DND-41 (cell line): ENCODE measurements at regions not wholly inside any gene's neighbourhood (a gene's known extent, or its start where the extent isn't known, plus 50 kb on each side); places are given as distances from the start of the nearest gene placed in this dataset.

Source experiments
- ATAC-seq: fragments of 200-7000 bp; cut with Tn5 transposase; 3 replicates; pipeline ENCODE4 v1.9.1; 2021; ENCODE audit warnings: low read depth; ENCODE audit not compliant: insufficient read depth
- DNase-seq: peaks from one replicate; pipeline ENCODE4 v3.0.0-alpha.2; 2020
- H2AFZ ChIP-seq: 2 replicates; pipeline ENCODE4 v1.6.0; 2012; ENCODE audit warnings: low read depth, low read length
- H3K27ac ChIP-seq: 2 replicates; pipeline ENCODE4 v1.5.1; 2012; ENCODE audit warnings: low read length, inconsistent platforms
- H3K27me3 ChIP-seq: fragments of 200-600 bp; sonication (generic); 2 replicates; pipeline ENCODE4 v1.6.0; 2012; ENCODE audit warnings: low read length, mild to moderate bottlenecking, inconsistent platforms; ENCODE audit not compliant: insufficient read depth, poor library complexity
- H3K36me3 ChIP-seq: 2 replicates; pipeline ENCODE4 v1.5.1; 2012; ENCODE audit warnings: low read length, inconsistent platforms; ENCODE audit not compliant: insufficient read depth
- H3K4me1 ChIP-seq: 2 replicates; pipeline ENCODE4 v1.5.1; 2012; ENCODE audit warnings: mild to moderate bottlenecking, low read length; ENCODE audit not compliant: insufficient read depth
- H3K4me2 ChIP-seq: 2 replicates; pipeline ENCODE4 v1.6.0; 2012; ENCODE audit warnings: mild to moderate bottlenecking, moderate library complexity, low read length, inconsistent platforms; ENCODE audit not compliant: insufficient read depth
- H3K4me3 ChIP-seq, 2 experiments: fragments of 200-600 bp in 1 of 2; shearing (Covaris generic) in 1 of 2; 2 replicates each; pipeline ENCODE4 v1.5.1; 2012 to 2016; ENCODE audit warnings: inconsistent platforms in 2 of 2, low read length in 2 of 2, mild to moderate bottlenecking in 2 of 2, low read depth in 1 of 2, moderate library complexity in 1 of 2
- H3K79me2 ChIP-seq: 2 replicates; pipeline ENCODE4 v1.6.0; 2012; ENCODE audit warnings: low read length, inconsistent platforms; ENCODE audit not compliant: insufficient read depth
- H3K9ac ChIP-seq: 2 replicates; pipeline ENCODE4 v1.6.0; 2012; ENCODE audit warnings: low read depth, mild to moderate bottlenecking, inconsistent platforms, low read length, moderate library complexity
- H3K9me3 ChIP-seq: 2 replicates; pipeline ENCODE4 v1.5.1; 2012; ENCODE audit warnings: low read length, moderate library complexity, mild to moderate bottlenecking, inconsistent platforms; ENCODE audit not compliant: insufficient read depth, severe bottlenecking
- H4K20me1 ChIP-seq: 2 replicates; pipeline ENCODE4 v1.6.0; 2012; ENCODE audit warnings: low read length; ENCODE audit not compliant: insufficient read depth
- EZH2 ChIP-seq: IDR thresholded peaks from 3 replicates; pipeline ENCODE4 v1.6.1; 2012; ENCODE audit warnings: borderline replicate concordance, low read depth, mild to moderate bottlenecking, moderate library complexity, low read length, inconsistent platforms; ENCODE audit not compliant: severe bottlenecking
- TF ChIP-seq, protein P1 (sequence below): IDR thresholded peaks from 2 replicates; pipeline ENCODE4 v1.5.1; 2012; ENCODE audit warnings: borderline replicate concordance, low read length, moderate library complexity, mild to moderate bottlenecking; ENCODE audit not compliant: poor library complexity, severe bottlenecking; ENCODE audit errors: extremely low read depth

DNA sequence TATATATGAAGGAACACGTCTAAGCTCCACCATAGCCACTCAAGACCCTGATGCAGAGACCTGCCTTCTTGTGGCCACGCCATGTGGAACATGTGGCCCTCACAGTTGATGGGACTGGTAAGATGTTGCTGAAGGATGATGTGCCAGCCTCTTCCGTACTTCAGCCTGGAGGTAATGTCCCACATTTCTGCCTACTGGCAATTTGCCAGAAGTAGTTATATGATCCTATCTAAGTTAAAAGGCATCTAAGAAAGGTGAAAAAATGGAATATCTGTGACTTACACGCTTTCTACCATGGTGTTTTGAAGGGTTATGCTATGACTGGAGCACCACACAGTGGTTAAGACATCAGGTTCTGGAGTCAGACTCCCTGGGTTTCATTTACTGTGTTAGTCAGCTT, 948.7 kb upstream of the GHITM start:
- Histone ChIP-seq H3K9ac (no peak overlapping the region), H3K27me3 (no peaks in the 10 kb centered on the region), H3K27ac (no peak overlapping the region), H3K4me3 (no peak overlapping the region), H4K20me1 (no peaks in the 10 kb centered on the region), H3K4me2 (no peak overlapping the region), H3K79me2 (no peaks in the 10 kb centered on the region), H3K9me3 (no peaks in the 10 kb centered on the region), H3K4me1 (no peaks in the 10 kb centered on the region), H3K36me3 (no peaks in the 10 kb centered on the region), H2AFZ (no peak overlapping the region)
- no peak for ATAC-seq
- TF ChIP-seq EZH2, result no peak
- TF ChIP-seq, protein P1, sequence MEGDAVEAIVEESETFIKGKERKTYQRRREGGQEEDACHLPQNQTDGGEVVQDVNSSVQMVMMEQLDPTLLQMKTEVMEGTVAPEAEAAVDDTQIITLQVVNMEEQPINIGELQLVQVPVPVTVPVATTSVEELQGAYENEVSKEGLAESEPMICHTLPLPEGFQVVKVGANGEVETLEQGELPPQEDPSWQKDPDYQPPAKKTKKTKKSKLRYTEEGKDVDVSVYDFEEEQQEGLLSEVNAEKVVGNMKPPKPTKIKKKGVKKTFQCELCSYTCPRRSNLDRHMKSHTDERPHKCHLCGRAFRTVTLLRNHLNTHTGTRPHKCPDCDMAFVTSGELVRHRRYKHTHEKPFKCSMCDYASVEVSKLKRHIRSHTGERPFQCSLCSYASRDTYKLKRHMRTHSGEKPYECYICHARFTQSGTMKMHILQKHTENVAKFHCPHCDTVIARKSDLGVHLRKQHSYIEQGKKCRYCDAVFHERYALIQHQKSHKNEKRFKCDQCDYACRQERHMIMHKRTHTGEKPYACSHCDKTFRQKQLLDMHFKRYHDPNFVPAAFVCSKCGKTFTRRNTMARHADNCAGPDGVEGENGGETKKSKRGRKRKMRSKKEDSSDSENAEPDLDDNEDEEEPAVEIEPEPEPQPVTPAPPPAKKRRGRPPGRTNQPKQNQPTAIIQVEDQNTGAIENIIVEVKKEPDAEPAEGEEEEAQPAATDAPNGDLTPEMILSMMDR, result no peak
- no peak for DNase-seq

DNA sequence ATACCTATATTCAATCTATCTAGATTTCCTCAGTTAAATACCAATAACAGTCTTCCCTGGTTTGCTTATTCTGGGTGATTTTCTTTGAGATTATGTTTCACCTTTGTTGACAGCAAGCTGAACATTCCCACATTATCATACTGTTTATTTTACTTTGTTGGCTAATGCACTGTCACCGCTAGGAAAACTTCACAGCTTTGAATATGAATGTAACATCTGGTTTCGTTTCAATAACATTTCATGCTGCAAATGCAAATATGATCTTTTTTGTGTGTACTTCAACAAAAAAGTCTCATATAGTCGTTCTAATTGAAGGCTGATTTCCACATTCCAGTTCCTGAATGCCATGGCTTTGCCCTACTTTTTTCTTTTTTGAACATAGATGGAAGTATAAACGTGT, 946.3 kb upstream of the GHITM start:
- Histone ChIP-seq H3K4me2 (no peak overlapping the region), H3K27ac (no peak overlapping the region), H3K27me3 (no peaks in the 10 kb centered on the region), H3K36me3 (no peaks in the 10 kb centered on the region), H3K9me3 (no peaks in the 10 kb centered on the region), H3K9ac (no peak overlapping the region), H4K20me1 (no peaks in the 10 kb centered on the region), H2AFZ (no peak overlapping the region), H3K4me3 (no peak overlapping the region), H3K4me1 (no peaks in the 10 kb centered on the region), H3K79me2 (no peaks in the 10 kb centered on the region)
- no peak for ATAC-seq
- no peak for DNase-seq
- TF ChIP-seq, protein P1, result no peak
- TF ChIP-seq EZH2, result no peak

DNA sequence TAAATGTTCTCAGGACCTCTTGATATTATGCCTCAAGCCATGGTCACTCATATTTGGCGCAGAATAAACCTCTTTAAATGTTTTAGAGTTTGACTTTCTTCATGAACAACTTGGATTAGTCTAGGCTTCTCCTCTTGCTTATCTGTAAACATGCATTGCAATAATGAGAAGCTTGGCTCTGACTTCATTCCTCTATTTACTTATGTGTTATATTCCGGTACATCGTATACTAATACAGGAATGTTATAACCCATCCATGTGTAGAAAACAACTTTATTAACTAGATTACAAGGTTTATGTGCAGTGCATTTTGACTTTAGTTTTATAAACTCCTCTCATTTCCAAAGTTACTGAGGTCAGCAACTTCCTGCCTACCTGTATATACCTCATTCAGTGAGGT, 944.3 kb upstream of the GHITM start:
- no peaks in the 10 kb centered on the region for H3K79me2 ChIP-seq
- no peak overlapping the region for H2AFZ ChIP-seq
- no peaks in the 10 kb centered on the region for H3K4me1 ChIP-seq
- H3K4me2 ChIP-seq, result no peak overlapping the region
- TF ChIP-seq, protein P1, result no peak
- no peak for TF ChIP-seq EZH2
- H3K27ac ChIP-seq, result no peak overlapping the region
- no peak overlapping the region for H3K9ac ChIP-seq
- DNase-seq (no peak), ATAC-seq (no peak)
- H3K9me3 ChIP-seq, result no peaks in the 10 kb centered on the region
- H3K4me3 ChIP-seq, result no peak overlapping the region
- no peaks in the 10 kb centered on the region for H3K27me3 ChIP-seq
- no peaks in the 10 kb centered on the region for H3K36me3 ChIP-seq
- H4K20me1 ChIP-seq, result no peaks in the 10 kb centered on the region

DNA sequence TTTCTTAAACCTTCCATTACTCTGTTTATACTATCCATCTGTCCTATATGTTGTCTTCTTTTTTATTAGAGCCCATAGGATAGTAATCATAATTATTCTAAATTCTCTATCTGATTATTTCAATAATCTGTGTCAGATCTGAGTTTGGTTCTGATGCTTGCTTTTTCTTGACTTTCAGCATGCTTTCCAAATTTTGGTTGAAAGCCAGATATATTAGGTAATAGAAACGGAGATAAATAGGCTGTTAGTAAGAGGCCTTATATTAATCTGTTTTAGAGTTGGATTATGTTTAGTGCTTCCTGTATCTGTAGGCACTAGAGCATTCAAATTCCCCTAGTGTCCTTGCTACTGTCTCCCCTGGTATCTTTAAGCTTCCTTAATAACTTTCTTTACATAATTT, 939.9 kb upstream of the GHITM start:
- Histone ChIP-seq H4K20me1 (no peaks in the 10 kb centered on the region), H2AFZ (no peak overlapping the region), H3K4me3 (no peak overlapping the region), H3K9me3 (no peaks in the 10 kb centered on the region), H3K27ac (no peak overlapping the region), H3K4me1 (no peaks in the 10 kb centered on the region), H3K4me2 (no peak overlapping the region), H3K36me3 (no peaks in the 10 kb centered on the region), H3K79me2 (no peaks in the 10 kb centered on the region), H3K27me3 (no peaks in the 10 kb centered on the region), H3K9ac (no peak overlapping the region)
- ATAC-seq (no peak), DNase-seq (no peak)
- TF ChIP-seq, protein P1, result no peak
- no peak for TF ChIP-seq EZH2
